ENCODE measurements at regions not wholly inside any gene's neighbourhood (a gene's known extent, or its start where the extent isn't known, plus 50 kb on each side); places are given as distances from the start of the nearest gene placed in this dataset.
A peak's percentile ranks its signal among the peaks of the same experiment; 100 is the strongest.

- TF ChIP-seq, protein P1, sequence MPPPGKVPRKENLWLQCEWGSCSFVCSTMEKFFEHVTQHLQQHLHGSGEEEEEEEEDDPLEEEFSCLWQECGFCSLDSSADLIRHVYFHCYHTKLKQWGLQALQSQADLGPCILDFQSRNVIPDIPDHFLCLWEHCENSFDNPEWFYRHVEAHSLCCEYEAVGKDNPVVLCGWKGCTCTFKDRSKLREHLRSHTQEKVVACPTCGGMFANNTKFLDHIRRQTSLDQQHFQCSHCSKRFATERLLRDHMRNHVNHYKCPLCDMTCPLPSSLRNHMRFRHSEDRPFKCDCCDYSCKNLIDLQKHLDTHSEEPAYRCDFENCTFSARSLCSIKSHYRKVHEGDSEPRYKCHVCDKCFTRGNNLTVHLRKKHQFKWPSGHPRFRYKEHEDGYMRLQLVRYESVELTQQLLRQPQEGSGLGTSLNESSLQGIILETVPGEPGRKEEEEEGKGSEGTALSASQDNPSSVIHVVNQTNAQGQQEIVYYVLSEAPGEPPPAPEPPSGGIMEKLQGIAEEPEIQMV (tag; conservative IDR thresholded peaks at IDR 0.05; ENCODE audit: low read depth), result 0 out of 2 replicates have a peak, but pooled peaks have one; percentile 25
- 0 out of 2 replicates have a peak, but pooled peaks have one; percentile 19 for TF ChIP-seq CHAMP1 (IDR thresholded peaks at IDR 0.05)
Measured at GRCh38 chr18:9024031-9024646, 78.4 kb upstream of the NDUFV2 start (continued).

GRCh38 chr18:9025091-9025838, 77.2 kb upstream of the NDUFV2 start:
- Histone ChIP-seq H3K36me3 (ENCODE audit: control insufficient read depth, insufficient read depth, low read length) (no peaks in the 10 kb centered on the region), H4K20me1 (replicated peaks; ENCODE audit: control insufficient read depth, insufficient read depth, low read length) (no peaks in the 10 kb centered on the region), H3K27ac (ENCODE audit: extremely low read depth, low read depth, low read length) (no peak overlapping the region), H3K79me2 (ENCODE audit: control insufficient read depth, insufficient read depth, low read length) (no peaks in the 10 kb centered on the region), H3K4me3 (no peak overlapping the region), H3K9ac (ENCODE audit: insufficient read depth in 1 of 2, low read depth in 2 of 2, low read length in 2 of 2) (no peak overlapping the region), H3K4me1 (replicated peaks in 1 of 2; ENCODE audit: control insufficient read depth in 2 of 2, insufficient read depth in 2 of 2, low read length in 2 of 2) (peaks cover 22 to 25% of the 10 kb centered on the region in 2 experiments; a peak in 4 of 5 replicates), H2AFZ (ENCODE audit: low read depth, low read length) (peak overlapping the region; percentile 41; the same call in 1 of the 2 replicates), H3K27me3 (ENCODE audit: control insufficient read depth in 2 of 2, insufficient read depth in 2 of 2, low read length in 2 of 2) (no peaks in the 10 kb centered on the region), H3K9me3 (replicated peaks; ENCODE audit: control insufficient read depth, insufficient read depth, low read depth, low read length) (no peaks in the 10 kb centered on the region; the same call in 1 of the 2 replicates), H3K9me1 (ENCODE audit: control insufficient read depth, insufficient read depth, low read length) (no peaks in the 10 kb centered on the region), H3K4me2 (ENCODE audit: insufficient read depth, low read length) (no peak overlapping the region)
- in situ Hi-C loops (cut with MboI), result no loop called here
- POLR2A ChIA-PET, result interaction anchor here (0.7 to 0.9 kb wide), 2 partner anchors 8 to 16 kb away, joined by 3 read pairs; no protein-coding TSS in a partner anchor
- DNase-seq (ENCODE audit: extremely low read depth in 1 of 4, low spot score in 3 of 4) (no peak), FAIRE-seq (no peak), ATAC-seq (no peak)
- WGBS (ENCODE audit: insufficient coverage, low coverage, missing lambda C conversion rate), result 18% methylated on average over 4 of the region's 4 CpGs
- TF ChIP-seq HMBOX1 (IDR thresholded peaks at IDR 0.05), result 0 out of 2 replicates have a peak, but pooled peaks have one; percentile 25
- peak; percentile 28; the same call in 1 of the 2 replicates for TF ChIP-seq FOSL1 (tag; conservative IDR thresholded peaks at IDR 0.05)
- TF ChIP-seq CC2D1A (IDR thresholded peaks at IDR 0.05), result no peak
- no TSS peak for BruUV-seq (replicated peaks)
- CTCF ChIA-PET (ENCODE audit: low intra/inter-chr PET ratio), result no interaction called here
- intact Hi-C loops (cut with micrococcal nuclease), result no loop called here

Measured in K562 (cell line).